ENCODE measurements at regions not wholly inside any gene's neighbourhood (a gene's known extent, or its start where the extent isn't known, plus 50 kb on each side); places are given as distances from the start of the nearest gene placed in this dataset.
"Not testable (repeated sequence)": the region's sequence is repeated elsewhere in the genome, so short reads cannot be mapped to it uniquely, and the experiment has no call there.

DNA sequence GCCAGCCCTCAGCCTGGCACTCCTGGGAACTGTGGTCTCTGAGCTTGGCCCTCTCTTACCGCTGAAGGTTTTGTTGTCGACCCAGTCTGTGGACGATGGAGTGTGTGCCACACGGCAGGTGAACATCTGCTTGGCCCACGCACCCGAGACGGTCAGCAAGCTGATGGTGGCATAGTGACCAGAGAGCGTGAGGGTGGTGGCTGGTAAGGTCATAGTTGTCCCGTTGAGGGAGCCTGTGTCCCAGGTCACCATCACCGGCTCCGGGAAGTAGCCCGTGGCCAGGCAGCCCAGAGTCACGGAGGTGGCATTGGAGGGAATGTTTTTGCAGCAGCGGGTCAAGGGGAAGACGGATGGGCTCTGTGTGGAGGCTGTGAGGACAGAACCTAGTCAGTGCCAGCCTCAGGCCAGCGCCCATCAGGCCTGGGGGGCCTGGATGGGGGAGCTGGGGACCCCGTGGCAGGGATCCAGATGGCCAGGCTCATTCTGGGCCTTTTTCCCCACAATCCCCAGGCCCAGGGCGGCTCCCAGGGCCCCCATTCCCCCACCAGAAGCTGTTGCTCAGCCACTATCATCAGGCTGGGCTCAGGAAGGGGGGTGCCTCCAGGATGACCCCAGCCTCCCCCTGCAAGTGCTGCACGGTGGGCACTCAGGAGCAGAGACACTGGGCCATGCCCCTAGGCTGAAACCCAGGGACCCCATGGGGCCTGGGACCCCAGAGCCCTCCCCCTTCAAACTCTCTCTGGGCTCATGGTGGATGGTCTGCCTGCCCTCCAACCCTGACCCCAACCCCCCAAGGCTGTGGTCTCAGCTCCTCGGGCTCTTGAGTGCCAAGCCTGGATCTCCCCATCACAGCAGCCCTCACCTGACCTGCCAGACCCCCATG, 75.2 kb downstream of the TMEM121 start:
- DNase-seq (ENCODE audit: insufficient read length, low spot score): no peak
- TF ChIP-seq, protein P1, sequence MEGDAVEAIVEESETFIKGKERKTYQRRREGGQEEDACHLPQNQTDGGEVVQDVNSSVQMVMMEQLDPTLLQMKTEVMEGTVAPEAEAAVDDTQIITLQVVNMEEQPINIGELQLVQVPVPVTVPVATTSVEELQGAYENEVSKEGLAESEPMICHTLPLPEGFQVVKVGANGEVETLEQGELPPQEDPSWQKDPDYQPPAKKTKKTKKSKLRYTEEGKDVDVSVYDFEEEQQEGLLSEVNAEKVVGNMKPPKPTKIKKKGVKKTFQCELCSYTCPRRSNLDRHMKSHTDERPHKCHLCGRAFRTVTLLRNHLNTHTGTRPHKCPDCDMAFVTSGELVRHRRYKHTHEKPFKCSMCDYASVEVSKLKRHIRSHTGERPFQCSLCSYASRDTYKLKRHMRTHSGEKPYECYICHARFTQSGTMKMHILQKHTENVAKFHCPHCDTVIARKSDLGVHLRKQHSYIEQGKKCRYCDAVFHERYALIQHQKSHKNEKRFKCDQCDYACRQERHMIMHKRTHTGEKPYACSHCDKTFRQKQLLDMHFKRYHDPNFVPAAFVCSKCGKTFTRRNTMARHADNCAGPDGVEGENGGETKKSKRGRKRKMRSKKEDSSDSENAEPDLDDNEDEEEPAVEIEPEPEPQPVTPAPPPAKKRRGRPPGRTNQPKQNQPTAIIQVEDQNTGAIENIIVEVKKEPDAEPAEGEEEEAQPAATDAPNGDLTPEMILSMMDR (IDR thresholded peaks at IDR 0.05; ENCODE audit: insufficient read depth, missing control alignments): no peak
- FAIRE-seq: no peak

DNA sequence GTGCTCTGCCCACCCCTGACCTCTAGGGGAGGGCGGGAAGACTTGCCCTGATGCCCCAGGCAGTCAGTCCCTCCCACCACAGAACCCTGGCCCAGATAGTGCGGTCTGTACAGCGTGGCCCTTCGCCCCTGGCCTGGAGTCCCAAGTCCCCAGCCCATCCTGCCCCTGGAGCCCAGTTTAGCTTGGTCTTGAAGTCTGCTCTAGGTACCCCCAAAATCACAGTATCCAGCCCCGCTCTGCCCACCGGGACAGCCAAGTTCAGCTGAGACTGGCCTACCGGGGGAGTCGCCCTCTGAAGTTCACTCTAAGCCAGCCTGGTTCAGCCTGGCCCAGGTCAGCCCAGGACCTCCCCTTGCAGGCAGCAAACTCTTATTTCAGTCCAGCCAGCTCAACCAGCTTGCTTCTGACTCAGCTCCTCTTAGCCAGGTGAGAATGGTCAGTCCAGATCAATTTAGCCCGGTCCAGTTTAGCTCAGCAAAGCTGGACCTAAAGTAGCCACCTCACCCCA, 75.9 kb downstream of the TMEM121 start:
- DNase-seq (ENCODE audit: insufficient read length, low spot score) (no peak), FAIRE-seq (no peak)
- TF ChIP-seq, protein P1 (IDR thresholded peaks at IDR 0.05; ENCODE audit: insufficient read depth, missing control alignments): no peak

DNA sequence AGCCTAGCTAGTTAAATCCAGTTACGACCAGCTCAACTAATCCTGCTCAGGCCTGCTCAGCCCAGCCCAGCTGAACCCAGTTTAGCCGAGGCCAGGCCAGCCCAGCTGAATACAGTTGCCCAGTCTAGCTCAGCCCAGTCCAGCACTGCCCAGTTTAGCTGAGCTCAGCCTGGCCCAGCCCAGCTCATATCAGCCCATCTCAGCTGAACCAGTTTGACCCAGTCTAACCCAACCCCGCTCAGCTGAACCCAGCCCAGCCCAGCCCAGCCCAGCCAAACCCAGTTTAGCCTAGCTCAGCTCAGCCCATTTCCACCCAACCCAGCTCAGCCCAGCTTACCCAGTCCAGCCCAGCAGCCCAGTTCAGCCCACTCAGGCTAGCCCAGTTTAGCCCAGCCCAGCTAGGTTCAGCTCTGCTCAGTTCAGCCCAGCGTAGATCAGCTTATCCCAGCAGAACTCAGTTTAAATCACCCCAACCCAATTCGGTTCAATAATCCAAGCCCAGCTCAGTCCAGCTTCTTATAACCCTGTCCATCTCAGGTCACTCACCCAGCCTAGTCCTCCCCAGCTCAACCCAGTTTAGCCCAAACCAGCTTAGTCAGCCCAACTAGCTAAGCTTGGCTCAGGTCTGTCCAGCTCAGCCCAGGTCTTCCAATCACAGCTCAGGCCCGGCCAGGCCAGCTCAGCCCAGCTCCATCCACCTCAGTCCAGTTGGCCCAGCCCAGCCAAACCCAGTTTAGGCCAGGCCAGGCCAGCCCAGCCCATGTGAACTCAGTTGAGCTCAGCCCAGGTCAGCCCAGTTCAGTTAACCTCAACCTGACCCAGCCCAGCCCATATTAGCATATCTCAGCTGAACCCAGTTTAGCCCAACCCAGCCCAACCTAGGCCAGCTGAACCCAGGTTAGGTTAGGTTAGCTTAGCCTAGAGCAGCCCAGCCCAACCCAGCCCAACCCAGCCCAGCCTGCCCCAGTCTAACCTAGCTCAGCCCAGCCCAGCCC, 76.7 kb downstream of the TMEM121 start:
- FAIRE-seq (no peak), DNase-seq (ENCODE audit: insufficient read length, low spot score) (no peak)
- TF ChIP-seq, protein P1 (IDR thresholded peaks at IDR 0.05; ENCODE audit: insufficient read depth, missing control alignments): no peak

DNA sequence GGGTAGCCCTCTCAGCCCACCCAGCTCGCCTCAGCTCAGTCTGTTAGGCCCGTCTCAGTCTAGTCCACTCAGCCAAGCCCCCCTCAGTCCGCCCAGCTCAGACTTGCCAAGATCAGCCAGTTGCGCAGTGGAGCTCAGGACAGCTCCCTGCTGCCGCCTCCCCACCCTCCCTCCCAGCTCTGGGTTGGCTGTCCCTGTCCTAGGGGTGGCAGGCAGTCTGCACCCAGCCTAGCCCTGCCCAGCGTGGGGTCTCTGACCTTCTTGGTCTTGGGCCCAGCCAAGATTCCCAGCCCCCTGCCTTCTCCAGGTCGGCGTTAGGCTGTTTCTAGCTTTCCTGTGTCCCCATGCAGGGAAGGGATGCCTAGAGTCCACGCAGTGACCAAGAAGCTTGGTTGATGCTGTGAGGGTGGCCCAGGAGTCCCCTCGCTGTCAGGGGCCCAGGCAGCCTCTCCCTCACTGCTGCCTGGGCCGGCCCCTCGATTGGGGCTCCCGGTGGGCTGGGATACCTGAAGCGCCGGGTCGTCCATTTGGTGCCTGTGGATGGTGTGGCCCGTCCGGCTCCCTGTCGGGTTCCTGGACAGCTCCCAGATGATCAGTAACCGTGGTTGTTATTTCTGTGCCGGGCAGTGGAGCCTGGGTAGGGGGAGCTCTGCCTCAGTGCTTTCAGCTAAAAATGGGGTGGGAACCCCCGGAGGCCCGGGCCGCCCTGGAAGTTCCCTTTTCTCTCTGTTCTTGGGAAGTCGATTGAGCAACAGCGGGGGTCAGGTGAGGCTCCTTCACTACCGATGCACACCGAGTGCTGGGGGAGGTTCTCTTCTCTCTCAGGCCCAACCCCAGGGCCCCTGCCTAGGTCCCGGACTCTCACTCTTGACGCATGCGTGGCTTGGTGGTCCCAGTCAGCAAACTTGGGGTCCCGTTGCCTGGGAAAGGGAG, 78.4 kb downstream of the TMEM121 start:
- FAIRE-seq: not testable (repeated sequence)

DNA sequence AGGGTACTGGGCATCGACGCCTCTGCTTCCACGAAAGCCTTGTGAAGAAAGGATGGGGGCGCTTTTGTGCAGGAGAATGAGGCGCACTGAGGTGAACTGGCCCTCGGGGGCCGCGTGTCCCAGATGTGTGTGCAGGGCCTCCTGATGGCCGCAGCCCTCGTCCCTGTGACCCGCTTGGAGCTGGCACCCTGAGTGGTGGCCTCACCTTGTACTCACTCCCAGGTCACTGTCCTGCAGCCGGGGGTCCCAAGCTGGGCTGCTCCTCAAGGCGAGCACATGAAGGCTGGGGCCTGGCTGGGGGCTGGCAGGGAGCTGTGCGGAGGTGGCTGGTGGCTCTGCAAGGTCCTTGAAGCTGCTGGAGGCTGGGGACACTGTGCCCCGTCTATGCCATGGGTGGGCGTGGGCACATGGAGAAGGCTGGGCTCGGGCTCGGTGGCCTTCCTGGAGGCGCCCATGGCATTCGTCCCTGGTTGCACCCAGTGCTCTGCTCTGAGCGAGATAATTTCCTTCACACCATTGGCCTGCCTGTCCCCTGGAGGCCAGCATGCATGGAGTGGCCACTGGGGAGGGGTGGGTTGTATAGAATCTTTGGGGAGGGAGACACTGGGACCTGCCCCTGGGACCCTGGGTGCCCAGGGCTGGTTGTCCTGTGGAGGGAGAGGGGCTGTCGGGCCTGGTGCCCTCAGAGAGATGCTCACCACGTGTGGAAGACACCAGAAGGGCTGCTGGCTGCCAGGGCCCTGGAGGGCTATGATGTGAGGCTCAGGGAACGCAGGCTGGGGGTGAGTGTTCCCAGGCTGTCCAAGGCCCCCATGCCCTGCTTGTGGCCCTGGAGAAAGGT, 79.3 kb downstream of the TMEM121 start:
- TF ChIP-seq, protein P1 (IDR thresholded peaks at IDR 0.05; ENCODE audit: insufficient read depth, missing control alignments): no peak
- DNase-seq (ENCODE audit: insufficient read length, low spot score) (no peak), FAIRE-seq (no peak)

More for the DNA sequence above, 78.4 kb downstream of the TMEM121 start:
- not testable (repeated sequence) for DNase-seq (ENCODE audit: insufficient read length, low spot score)

DNA sequence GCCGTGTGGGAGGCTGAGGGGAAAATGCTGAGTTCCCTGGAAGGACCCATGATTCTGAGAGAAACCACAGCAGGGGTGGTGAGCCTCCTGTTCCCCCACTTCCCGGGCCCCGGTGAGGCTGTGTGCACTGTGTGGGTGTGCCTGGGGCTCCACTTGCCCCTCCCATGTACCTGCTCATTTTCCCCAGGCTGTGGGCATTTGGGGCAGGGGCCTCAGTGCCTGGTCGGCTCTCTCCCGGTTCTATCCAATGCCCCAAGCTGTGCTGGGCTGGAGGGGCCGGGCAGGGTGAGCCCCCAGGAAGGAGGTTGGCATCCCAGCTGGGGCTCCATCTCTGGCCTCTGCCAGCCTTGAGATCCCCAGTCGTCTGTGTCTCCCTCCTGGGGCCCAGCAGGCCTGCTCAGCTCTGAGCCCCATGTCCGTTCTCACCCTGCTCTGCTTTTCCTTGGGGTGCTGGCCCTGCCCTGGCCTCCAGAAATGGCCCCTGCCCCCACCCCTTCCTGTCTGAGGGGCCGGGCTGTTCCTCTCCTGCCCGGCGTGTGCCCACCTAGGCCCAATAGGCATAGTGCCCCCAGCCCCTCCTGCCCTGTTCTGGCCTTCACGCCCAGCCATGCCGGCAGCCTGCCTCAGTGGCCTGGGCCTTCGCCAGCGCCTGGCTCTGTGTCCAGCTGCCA, 80.1 kb downstream of the TMEM121 start:
- DNase-seq (ENCODE audit: insufficient read length, low spot score); FAIRE-seq: not testable (repeated sequence)

DNA sequence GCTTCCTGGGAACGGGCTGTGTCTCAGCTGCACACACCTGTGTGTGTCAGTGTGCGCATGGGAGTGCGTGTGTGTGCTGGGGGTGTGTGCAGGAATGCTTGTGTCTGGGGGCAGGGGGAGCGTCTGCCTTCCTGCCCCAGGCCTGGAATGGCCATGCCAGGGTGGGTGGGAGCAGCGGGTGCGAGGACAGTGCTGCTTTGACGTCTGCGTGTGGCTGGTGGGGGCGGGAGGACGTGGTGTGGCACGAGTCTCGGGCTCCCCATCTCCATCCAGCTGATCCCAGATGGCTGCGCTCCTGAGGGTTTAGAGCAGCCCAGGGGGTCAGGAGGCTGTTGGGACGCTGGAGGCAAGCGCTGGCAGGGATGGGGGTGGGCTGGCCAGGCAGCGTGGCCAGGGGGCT, 80.6 kb downstream of the TMEM121 start:
- FAIRE-seq: not testable (repeated sequence)

DNA sequence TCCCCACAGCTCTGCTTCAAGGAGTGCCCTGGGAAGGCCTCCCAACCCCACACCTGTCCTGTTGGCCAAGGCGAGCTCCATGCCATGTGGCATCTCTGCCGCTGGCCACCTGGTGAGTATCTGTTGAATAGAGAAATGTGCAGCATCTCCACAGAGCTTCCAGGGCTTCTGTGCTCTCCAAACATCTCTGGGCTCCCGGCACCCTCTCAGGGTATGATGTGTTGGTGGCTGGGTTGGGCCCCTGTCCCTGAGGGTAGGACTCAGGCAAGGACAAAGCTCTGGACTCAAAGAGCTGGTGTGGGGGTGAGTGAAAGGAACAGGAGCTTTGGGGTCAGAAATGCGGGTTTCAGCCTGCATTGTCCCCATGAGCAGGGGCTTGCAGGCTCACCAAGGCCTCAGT, 88.6 kb downstream of the TMEM121 start:
- not testable (repeated sequence) for FAIRE-seq; DNase-seq (ENCODE audit: insufficient read length, low spot score)

More for the DNA sequence above, 80.6 kb downstream of the TMEM121 start:
- DNase-seq (ENCODE audit: insufficient read length, low spot score): not testable (repeated sequence)

DNA sequence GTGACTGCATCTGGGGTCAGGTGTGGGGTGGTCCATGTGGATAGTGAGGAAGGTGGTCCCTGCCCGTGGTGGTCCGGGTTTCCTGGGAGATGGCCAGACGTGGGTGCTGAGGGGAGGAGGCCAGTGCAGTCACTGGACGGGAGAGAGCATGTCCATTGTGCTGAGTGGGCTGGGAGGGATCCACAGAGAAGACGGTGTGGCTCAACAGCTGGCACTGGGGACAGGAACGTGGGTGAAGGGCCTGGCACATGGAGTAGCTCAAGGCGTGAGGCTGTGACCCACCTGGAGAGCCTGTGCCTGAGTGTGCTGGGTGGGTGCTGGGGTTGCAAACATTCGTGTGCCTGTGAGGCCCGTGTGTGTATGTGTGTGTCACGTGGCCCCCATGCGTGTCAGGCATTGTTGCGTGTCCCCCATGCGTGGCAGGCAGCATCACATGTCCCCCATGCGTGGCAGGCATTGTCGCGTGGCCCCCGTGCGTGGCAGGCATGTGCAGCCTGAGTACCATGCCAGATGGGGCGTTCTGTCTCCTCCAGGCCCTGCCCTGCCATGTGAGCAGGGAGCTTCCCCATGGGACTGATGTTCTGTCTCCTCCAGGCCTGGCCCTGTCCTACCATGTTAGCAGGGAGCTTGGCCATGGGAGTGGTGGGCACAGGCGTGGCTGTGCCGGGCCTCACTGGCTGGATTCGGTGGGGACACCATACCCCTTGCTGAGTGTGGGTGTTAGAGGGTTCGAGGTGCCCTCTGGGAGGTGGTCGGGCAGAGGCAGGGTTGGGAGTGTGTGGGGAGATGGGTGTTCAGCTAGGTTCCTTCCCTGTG, 89.8 kb downstream of the TMEM121 start:
- not testable (repeated sequence) for DNase-seq (ENCODE audit: insufficient read length, low spot score)

More for the DNA sequence above, 89.8 kb downstream of the TMEM121 start:
- FAIRE-seq: not testable (repeated sequence)
